Colonic mucosa (tissue), 4 donors: ENCODE measurements at regions not wholly inside any gene's neighbourhood (a gene's known extent, or its start where the extent isn't known, plus 50 kb on each side); places are given as distances from the start of the nearest gene placed in this dataset.

Experiments
- DNase-seq: peaks from one replicate; pipeline ENCODE4 v3.0.0-alpha.2; 2020
- H3K27ac ChIP-seq: fragments of 200-600 bp; one replicate; pipeline ENCODE4 v1.8.0; 2021
- H3K27me3 ChIP-seq: fragments of 200-600 bp; one replicate; pipeline ENCODE4 v1.8.0; 2021
- H3K36me3 ChIP-seq: fragments of 200-600 bp; one replicate; pipeline ENCODE4 v1.8.0; 2021
- H3K4me1 ChIP-seq: fragments of 200-600 bp; one replicate; pipeline ENCODE4 v1.8.0; 2021; ENCODE audit warnings: mild to moderate bottlenecking
- H3K4me3 ChIP-seq: fragments of 200-600 bp; one replicate; pipeline ENCODE4 v1.8.0; 2021
- H3K9ac ChIP-seq, 2 donors: one replicate each; pipeline ENCODE4 v1.7.0; 2013; ENCODE audit warnings: control low read depth in 2 of 2, low read depth in 2 of 2, low read length in 2 of 2
- H3K9me3 ChIP-seq: fragments of 200-600 bp; one replicate; pipeline ENCODE4 v1.8.0; 2021
- intact Hi-C: fragments of 100-400 bp; cut with DNase I; formaldehyde crosslinking; loops from one replicate; pipeline ENCODE4 v1.14.1; 2022
- TF ChIP-seq, protein P1 (sequence below): fragments of 200-600 bp; IDR thresholded peaks from one replicate; pipeline ENCODE4 v1.8.0; 2022; ENCODE audit warnings: antibody characterized with exemption, mild to moderate bottlenecking
- donor health status: healthy.
- donor health status: DM: no; HTN: no; CAD: no.
- donor health status: DM: no; HTN: no; CAD: no.

DNA sequence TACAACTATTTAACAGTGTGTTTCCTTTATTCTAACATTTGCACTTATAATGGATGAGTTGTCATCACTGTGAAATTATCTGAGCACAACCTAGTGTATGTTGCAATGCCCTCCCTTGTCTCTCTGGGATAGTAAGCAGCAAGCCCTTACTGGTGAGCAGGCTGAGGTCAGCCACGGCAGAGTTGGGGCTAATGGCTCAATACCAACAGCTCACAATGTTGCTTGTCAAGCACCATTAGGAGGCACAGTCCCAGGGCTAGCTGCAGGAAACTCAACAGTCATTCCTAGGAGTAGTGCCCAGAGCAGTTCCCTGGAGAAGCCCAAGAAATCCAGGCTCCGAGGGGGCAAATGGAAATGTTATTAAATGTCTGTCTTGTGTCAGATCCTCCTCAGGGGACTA, 858.4 kb downstream of the GRID1 start:
- no peaks in the 10 kb centered on the region for H3K9me3 ChIP-seq
- no peaks in the 10 kb centered on the region for H3K27me3 ChIP-seq
- no peaks in the 10 kb centered on the region for H3K4me1 ChIP-seq
- H3K9ac ChIP-seq: no peak overlapping the region
- intact Hi-C loops: no loop called here
- no peak overlapping the region for H3K27ac ChIP-seq
- H3K4me3 ChIP-seq: no peak overlapping the region
- no peak for DNase-seq
- TF ChIP-seq, protein P1, sequence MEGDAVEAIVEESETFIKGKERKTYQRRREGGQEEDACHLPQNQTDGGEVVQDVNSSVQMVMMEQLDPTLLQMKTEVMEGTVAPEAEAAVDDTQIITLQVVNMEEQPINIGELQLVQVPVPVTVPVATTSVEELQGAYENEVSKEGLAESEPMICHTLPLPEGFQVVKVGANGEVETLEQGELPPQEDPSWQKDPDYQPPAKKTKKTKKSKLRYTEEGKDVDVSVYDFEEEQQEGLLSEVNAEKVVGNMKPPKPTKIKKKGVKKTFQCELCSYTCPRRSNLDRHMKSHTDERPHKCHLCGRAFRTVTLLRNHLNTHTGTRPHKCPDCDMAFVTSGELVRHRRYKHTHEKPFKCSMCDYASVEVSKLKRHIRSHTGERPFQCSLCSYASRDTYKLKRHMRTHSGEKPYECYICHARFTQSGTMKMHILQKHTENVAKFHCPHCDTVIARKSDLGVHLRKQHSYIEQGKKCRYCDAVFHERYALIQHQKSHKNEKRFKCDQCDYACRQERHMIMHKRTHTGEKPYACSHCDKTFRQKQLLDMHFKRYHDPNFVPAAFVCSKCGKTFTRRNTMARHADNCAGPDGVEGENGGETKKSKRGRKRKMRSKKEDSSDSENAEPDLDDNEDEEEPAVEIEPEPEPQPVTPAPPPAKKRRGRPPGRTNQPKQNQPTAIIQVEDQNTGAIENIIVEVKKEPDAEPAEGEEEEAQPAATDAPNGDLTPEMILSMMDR: no peak
- H3K36me3 ChIP-seq: no peaks in the 10 kb centered on the region

DNA sequence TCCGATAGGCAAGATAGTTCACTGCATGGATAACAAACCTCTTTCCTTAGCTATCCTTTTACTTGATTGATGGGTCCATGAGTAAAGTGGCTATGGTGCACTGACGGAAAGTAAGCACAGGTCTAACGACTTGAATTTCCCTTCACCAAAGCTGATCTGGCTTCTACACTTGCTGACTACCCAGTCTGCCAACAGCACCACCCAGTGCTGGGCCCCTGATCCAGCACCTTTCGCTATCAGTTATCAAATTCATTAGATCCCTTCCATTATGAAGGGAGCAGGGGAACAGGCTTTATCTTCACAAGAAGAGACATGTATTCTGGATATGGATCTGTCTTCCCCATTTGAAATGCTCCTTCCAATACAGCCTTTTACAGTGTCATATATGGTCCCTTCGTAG, 855.9 kb downstream of the GRID1 start:
- Histone ChIP-seq H3K4me3 (no peak overlapping the region), H3K9ac (no peak overlapping the region), H3K27me3 (no peaks in the 10 kb centered on the region), H3K9me3 (no peaks in the 10 kb centered on the region), H3K36me3 (no peaks in the 10 kb centered on the region), H3K4me1 (no peaks in the 10 kb centered on the region), H3K27ac (no peak overlapping the region)
- no peak for DNase-seq
- TF ChIP-seq, protein P1: no peak
- intact Hi-C loops: no loop called here

DNA sequence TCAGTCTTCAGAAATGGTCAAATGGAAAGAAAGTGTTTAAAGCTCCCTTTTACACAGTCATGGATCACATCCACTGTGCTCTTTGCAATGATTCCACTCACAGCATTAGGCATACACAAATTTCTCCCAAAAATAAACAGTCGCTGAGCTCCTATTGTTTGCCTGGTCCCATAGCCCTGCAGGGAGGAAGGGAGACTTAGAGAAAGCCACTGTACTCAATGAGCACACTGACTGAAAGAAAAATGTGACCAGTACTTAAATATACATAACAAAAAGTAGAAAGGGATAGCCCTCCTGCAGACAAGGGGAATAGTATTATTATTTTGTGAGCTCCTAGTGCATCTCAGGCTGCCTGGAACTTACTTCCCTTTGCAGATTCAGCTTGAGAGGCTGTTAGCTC, 853.2 kb downstream of the GRID1 start:
- H3K27ac ChIP-seq: no peak overlapping the region
- TF ChIP-seq, protein P1: no peak
- intact Hi-C loops: no loop called here
- no peaks in the 10 kb centered on the region for H3K4me1 ChIP-seq
- DNase-seq: no peak
- no peaks in the 10 kb centered on the region for H3K27me3 ChIP-seq
- no peaks in the 10 kb centered on the region for H3K36me3 ChIP-seq
- H3K9ac ChIP-seq: no peak overlapping the region
- no peaks in the 10 kb centered on the region for H3K9me3 ChIP-seq
- no peak overlapping the region for H3K4me3 ChIP-seq

DNA sequence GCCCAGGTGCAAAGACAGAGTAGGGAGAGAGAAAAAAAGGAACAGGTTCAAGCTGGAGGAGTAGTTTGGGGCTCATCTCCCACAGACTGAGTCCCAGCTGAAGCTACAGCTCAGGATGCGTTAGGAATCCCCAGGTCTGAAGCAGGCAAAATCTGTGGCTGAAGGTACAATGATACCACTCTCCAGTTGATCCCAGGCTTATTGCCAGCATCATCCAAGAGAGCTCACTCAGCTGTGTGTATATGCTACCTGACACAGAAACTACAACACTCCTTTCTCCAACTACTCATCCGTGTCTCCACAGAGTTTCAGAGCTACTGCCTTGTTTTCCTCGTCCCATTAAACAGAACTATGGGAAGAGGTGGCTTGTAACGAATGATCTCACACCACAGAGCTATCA, 851.3 kb downstream of the GRID1 start:
- H3K27ac ChIP-seq: no peak overlapping the region
- H3K4me3 ChIP-seq: no peak overlapping the region
- no peaks in the 10 kb centered on the region for H3K27me3 ChIP-seq
- intact Hi-C loops: no loop called here
- TF ChIP-seq, protein P1: no peak
- H3K9ac ChIP-seq: no peak overlapping the region
- DNase-seq: no peak
- H3K9me3 ChIP-seq: no peaks in the 10 kb centered on the region
- H3K4me1 ChIP-seq: no peaks in the 10 kb centered on the region
- H3K36me3 ChIP-seq: no peaks in the 10 kb centered on the region

DNA sequence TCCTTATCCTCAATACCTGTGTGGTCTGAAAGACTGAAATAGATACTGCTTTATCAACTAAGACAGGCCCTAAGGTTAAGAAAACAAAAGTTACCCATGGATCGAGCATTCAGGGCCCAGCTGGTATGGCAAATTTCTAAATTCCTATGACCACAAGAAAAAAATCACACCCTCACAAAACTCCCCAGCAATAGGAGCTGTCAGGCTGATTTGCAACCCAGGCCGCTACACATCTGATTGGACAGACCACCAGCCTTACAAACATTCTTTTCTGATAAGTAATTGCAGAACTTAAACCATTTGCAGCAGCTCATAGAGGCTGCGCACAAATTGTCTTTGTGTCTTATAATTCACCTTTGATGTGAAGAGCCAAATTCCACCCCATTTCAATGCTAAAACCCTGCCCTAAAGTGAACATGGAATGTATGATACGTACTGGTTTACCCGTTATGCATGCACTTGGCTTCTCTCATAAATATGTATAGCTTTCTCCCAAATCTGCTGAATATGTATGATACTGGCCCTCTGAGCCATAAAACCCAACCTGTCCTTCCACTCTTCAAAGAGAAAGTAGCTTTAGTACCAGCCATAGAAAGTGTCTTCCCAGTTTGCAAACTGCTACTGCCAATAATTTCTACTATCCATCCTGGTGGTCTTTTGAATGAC, 842.5 kb downstream of the GRID1 start:
- DNase-seq: no peak
- H3K4me3 ChIP-seq: no peak overlapping the region
- intact Hi-C loops: no loop called here

More for the DNA sequence above, 842.5 kb downstream of the GRID1 start:
- H3K27me3 ChIP-seq: no peaks in the 10 kb centered on the region
- H3K9me3 ChIP-seq: no peaks in the 10 kb centered on the region
- H3K9ac ChIP-seq: no peak overlapping the region
- no peaks in the 10 kb centered on the region for H3K4me1 ChIP-seq
- no peaks in the 10 kb centered on the region for H3K36me3 ChIP-seq
- no peak overlapping the region for H3K27ac ChIP-seq
- TF ChIP-seq, protein P1: no peak
